HepG2 (cell line): ENCODE measurements at regions not wholly inside any gene's neighbourhood (a gene's known extent, or its start where the extent isn't known, plus 50 kb on each side); places are given as distances from the start of the nearest gene placed in this dataset.

Source experiments
- ATAC-seq: fragments of 200-7000 bp; cut with Tn5 transposase; 3 replicates; pipeline ENCODE4 v1.9.1; 2020; ENCODE audit warnings: mild to moderate bottlenecking, moderate library complexity
- BruUV-seq: library from RNA; stranded (reverse); fragments of 400-500 nt; replicated peaks from 2 replicates; lab custom pipeline; 2021; lab: Mats Ljungman, UMichigan
- CTCF ChIA-PET: fragments of 300-600 bp; formaldehyde crosslinking; extraction: SDS; loops from one replicate; lab custom pipeline; 2021; ENCODE audit warnings: low total read pairs, inconsistent platforms, low intra/inter-chr PET ratio; lab: Yijun Ruan, JAX
- POLR2A ChIA-PET: fragments of 350-600 bp; sonication (Branson Sonifier 250); formaldehyde crosslinking; loops from one replicate; lab custom pipeline; 2020; ENCODE audit warnings: antibody characterized with exemption, inconsistent platforms; lab: Yijun Ruan, JAX
- DNase-seq: peaks from one replicate; pipeline ENCODE4 v3.0.0-alpha.2; 2015; ENCODE audit warnings: low spot score
- FAIRE-seq: peaks from 3 replicates; lab custom pipeline; 2011; peaks lifted over from hg19 to GRCh38; lab: Jason Lieb, UNC
- H2AFZ ChIP-seq: one replicate; pipeline ENCODE4 v1.6.1; 2011; ENCODE audit warnings: low read length, inconsistent platforms
- H3K27ac ChIP-seq: fragments of 300-600 bp; 3 replicates; pipeline ENCODE4 v1.8.0; 2011; ENCODE audit warnings: mixed run types, mild to moderate bottlenecking, mixed read lengths, low read length, inconsistent platforms; ENCODE audit not compliant: insufficient read depth; ENCODE audit errors: extremely low read length
- H3K27me3 ChIP-seq, 2 experiments: fragments of 200-600 bp in 1 of 2; 2 replicates in 1 of 2; 3 replicates in 1 of 2; pipeline versions ENCODE4 v1.6.0 to v1.8.0; 2011; ENCODE audit warnings: low read length in 2 of 2, mild to moderate bottlenecking in 2 of 2, moderate library complexity in 2 of 2, inconsistent platforms in 1 of 2; ENCODE audit not compliant: insufficient read depth in 2 of 2, control insufficient read depth in 1 of 2
- H3K36me3 ChIP-seq, 2 experiments: fragments of 200-600 bp in 1 of 2; replicated peaks in 1 of 2; 2 replicates in 1 of 2; 3 replicates in 1 of 2; pipeline versions ENCODE4 v1.5.1 to v1.8.0; 2011; ENCODE audit warnings: low read length in 2 of 2, inconsistent platforms in 1 of 2; ENCODE audit not compliant: insufficient read depth in 2 of 2, control insufficient read depth in 1 of 2
- H3K4me1 ChIP-seq: 2 replicates; pipeline ENCODE4 v1.5.1; 2012; ENCODE audit warnings: low read length, inconsistent platforms; ENCODE audit not compliant: insufficient read depth
- H3K4me2 ChIP-seq: 2 replicates; pipeline ENCODE4 v1.6.0; 2011; ENCODE audit warnings: low read depth, low read length, inconsistent platforms
- H3K4me3 ChIP-seq, 3 experiments: fragments of 200-600 bp in 1 of 3; sonication (generic), shearing (Covaris generic) in 1 of 3; replicated peaks in 1 of 3; 2 replicates each; pipeline ENCODE4 v1.5.1; 2011 to 2016; ENCODE audit warnings: low read length in 3 of 3, inconsistent platforms in 2 of 3, low read depth in 2 of 3, mild to moderate bottlenecking in 2 of 3, control low read depth in 1 of 3, mixed read lengths in 1 of 3; ENCODE audit not compliant: insufficient read depth in 1 of 3
- H3K79me2 ChIP-seq: one replicate; pipeline ENCODE4 v1.6.1; 2011; ENCODE audit warnings: low read length, inconsistent platforms; ENCODE audit not compliant: insufficient read depth
- H3K9ac ChIP-seq: 2 replicates; pipeline ENCODE4 v1.6.0; 2011; ENCODE audit warnings: mild to moderate bottlenecking, low read depth, low read length, inconsistent platforms; ENCODE audit not compliant: insufficient read depth
- H3K9me3 ChIP-seq: 2 replicates; pipeline ENCODE4 v1.5.1; 2012; ENCODE audit warnings: mild to moderate bottlenecking, low read length
- H4K20me1 ChIP-seq: 2 replicates; pipeline ENCODE4 v1.6.0; 2011; ENCODE audit warnings: inconsistent platforms, mild to moderate bottlenecking, low read length, moderate library complexity; ENCODE audit not compliant: insufficient read depth
- BCL6 ChIP-seq: IDR thresholded peaks from 2 replicates; pipeline ENCODE4 v1.6.1; 2016; ENCODE audit warnings: missing genetic modification reagents, missing compliant biosample characterization
- FOXO4 ChIP-seq: sonication (generic); formaldehyde crosslinking; conservative IDR thresholded peaks from 2 replicates; pipeline ENCODE4 v1.8.1; 2023; ENCODE audit warnings: missing genetic modification reagents
- HCFC1 ChIP-seq: fragments of 150-350 bp; IDR thresholded peaks from 2 replicates; pipeline ENCODE4 v1.6.1; 2014; ENCODE audit warnings: low read depth, low read length
- MBD4 ChIP-seq: IDR thresholded peaks from 2 replicates; pipeline ENCODE4 v1.6.1; 2012; ENCODE audit warnings: low read length, inconsistent platforms, borderline replicate concordance
- NFE2L2 ChIP-seq: fragments of 150-350 bp; IDR thresholded peaks from 2 replicates; pipeline ENCODE4 v1.6.1; 2014; ENCODE audit warnings: low read length
- RBM39 ChIP-seq: fragments of 200-400 bp; formaldehyde crosslinking; IDR thresholded peaks from one replicate; pipeline ENCODE4 v1.6.1; 2018; ENCODE audit warnings: antibody characterized with exemption, mild to moderate bottlenecking, low read depth, low read length; ENCODE audit not compliant: poor library complexity, severe bottlenecking
- SMYD3 ChIP-seq: sonication (generic); formaldehyde crosslinking; IDR thresholded peaks from 2 replicates; pipeline ENCODE4 v1.8.1; 2023; ENCODE audit warnings: mild to moderate bottlenecking, missing genetic modification reagents
- ZNF292 ChIP-seq: sonication (generic); formaldehyde crosslinking; IDR thresholded peaks from 2 replicates; pipeline ENCODE4 v1.8.1; 2022; ENCODE audit warnings: mild to moderate bottlenecking, low read depth, missing genetic modification reagents, borderline replicate concordance
- ZNF329 ChIP-seq: sonication (generic); formaldehyde crosslinking; IDR thresholded peaks from 2 replicates; pipeline ENCODE4 v1.9.0; 2021; ENCODE audit warnings: low read depth, mild to moderate bottlenecking, missing genetic modification reagents
- ZNF33A ChIP-seq: sonication (generic); formaldehyde crosslinking; IDR thresholded peaks from 2 replicates; pipeline ENCODE4 v1.5.1; 2020; ENCODE audit warnings: missing genetic modification reagents, mild to moderate bottlenecking, moderate library complexity, borderline replicate concordance
- ZNF678 ChIP-seq: sonication (generic); formaldehyde crosslinking; IDR thresholded peaks from 2 replicates; pipeline ENCODE4 v1.4.0; 2020; ENCODE audit warnings: mild to moderate bottlenecking, missing genetic modification reagents
- ZNF782 ChIP-seq: sonication (generic); formaldehyde crosslinking; IDR thresholded peaks from 2 replicates; pipeline ENCODE4 v1.4.0; 2020; ENCODE audit warnings: missing genetic modification reagents, mild to moderate bottlenecking, borderline replicate concordance
- ZSCAN21 ChIP-seq: sonication (generic); formaldehyde crosslinking; IDR thresholded peaks from 2 replicates; pipeline ENCODE4 v1.8.0; 2022; ENCODE audit warnings: mild to moderate bottlenecking, missing genetic modification reagents, moderate library complexity, borderline replicate concordance
- ZSCAN25 ChIP-seq: sonication (generic); formaldehyde crosslinking; IDR thresholded peaks from 2 replicates; pipeline ENCODE4 v1.8.0; 2022; ENCODE audit warnings: mild to moderate bottlenecking, missing genetic modification reagents
- WGBS: methylation state at CpG from one replicate; pipeline ENCODE4 v1.1.6; 2017; ENCODE audit warnings: low lambda C conversion rate; 5-methylcytosine and 5-hydroxymethylcytosine counted together
- in situ Hi-C: cut with HindIII; loops from 2 replicates; pipeline ENCODE4 v1.10.0; 2017; ENCODE audit warnings: low pct_unique_long_range_greater_than_20kb; ENCODE audit not compliant: extremely low pct_ligation_motif_present
- intact Hi-C: fragments of 100-400 bp; cut with micrococcal nuclease; formaldehyde crosslinking; loops from one replicate; pipeline ENCODE4 v1.10.0; 2022; ENCODE audit not compliant: unreplicated experiment
- TF ChIP-seq, protein P1 (sequence below): sonication (generic); formaldehyde crosslinking; IDR thresholded peaks from 2 replicates; pipeline ENCODE4 v1.8.0; 2022; ENCODE audit warnings: mild to moderate bottlenecking, missing genetic modification reagents, moderate library complexity
- TF ChIP-seq, protein P2 (sequence below): sonication (generic); formaldehyde crosslinking; IDR thresholded peaks from 2 replicates; pipeline ENCODE4 v1.4.0; 2020; ENCODE audit warnings: missing genetic modification reagents, low read depth, mild to moderate bottlenecking, borderline replicate concordance

- CTCF ChIA-PET: no interaction called here
- H3K79me2 ChIP-seq: no peaks in the 10 kb centered on the region
- no peak for FAIRE-seq
- H3K4me1 ChIP-seq: no peaks in the 10 kb centered on the region
- H3K36me3 ChIP-seq: no peaks in the 10 kb centered on the region
- no peaks in the 10 kb centered on the region for H3K9me3 ChIP-seq
- BruUV-seq: no TSS peak
- TF ChIP-seq, protein P1, sequence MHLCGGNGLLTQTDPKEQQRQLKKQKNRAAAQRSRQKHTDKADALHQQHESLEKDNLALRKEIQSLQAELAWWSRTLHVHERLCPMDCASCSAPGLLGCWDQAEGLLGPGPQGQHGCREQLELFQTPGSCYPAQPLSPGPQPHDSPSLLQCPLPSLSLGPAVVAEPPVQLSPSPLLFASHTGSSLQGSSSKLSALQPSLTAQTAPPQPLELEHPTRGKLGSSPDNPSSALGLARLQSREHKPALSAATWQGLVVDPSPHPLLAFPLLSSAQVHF: no peak
- TF ChIP-seq, protein P2, sequence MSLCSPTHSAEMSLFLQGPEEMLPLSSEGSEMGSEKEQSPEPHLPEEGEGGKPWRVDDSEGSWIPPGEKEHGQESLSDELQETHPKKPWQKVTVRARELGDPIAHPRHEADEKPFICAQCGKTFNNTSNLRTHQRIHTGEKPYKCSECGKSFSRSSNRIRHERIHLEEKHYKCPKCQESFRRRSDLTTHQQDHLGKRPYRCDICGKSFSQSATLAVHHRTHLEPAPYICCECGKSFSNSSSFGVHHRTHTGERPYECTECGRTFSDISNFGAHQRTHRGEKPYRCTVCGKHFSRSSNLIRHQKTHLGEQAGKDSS (CRISPR knock-in tag): no peak
- TF ChIP-seq NFE2L2: no peak
- TF ChIP-seq ZNF678 (CRISPR knock-in tag): no peak
- no peak for TF ChIP-seq MBD4
- TF ChIP-seq ZNF329: no peak
- no peak for TF ChIP-seq ZNF782 (CRISPR knock-in tag)
- no peak for TF ChIP-seq SMYD3 (CRISPR knock-in tag)
- TF ChIP-seq FOXO4 (CRISPR knock-in tag): no peak
- TF ChIP-seq BCL6 (CRISPR knock-in tag): no peak
- TF ChIP-seq ZNF33A (CRISPR knock-in tag): no peak
- no peak for TF ChIP-seq RBM39
- TF ChIP-seq ZSCAN25 (CRISPR knock-in tag): no peak
- no peak for TF ChIP-seq HCFC1
- no peak for TF ChIP-seq ZNF292 (CRISPR knock-in tag)
- no peak for TF ChIP-seq ZSCAN21 (CRISPR knock-in tag)
- no peak overlapping the region for H3K9ac ChIP-seq
- ATAC-seq: no peak
- 38% methylated on average over 2 of the region's 2 CpGs for WGBS
- H2AFZ ChIP-seq: no peak overlapping the region
- no peak overlapping the region for H3K27ac ChIP-seq
- H3K4me2 ChIP-seq: no peak overlapping the region
- POLR2A ChIA-PET: no interaction called here
- intact Hi-C loops: no loop called here
- DNase-seq: no peak
- no peaks in the 10 kb centered on the region for H4K20me1 ChIP-seq
- no peak overlapping the region for H3K4me3 ChIP-seq
- no peaks in the 10 kb centered on the region for H3K27me3 ChIP-seq
- in situ Hi-C loops: no loop called here
Observed at GRCh38 chr20:26169506-26169905, 472.9 kb upstream of the ZNF337 start.
